Tibial artery (tissue), 4 donors: ENCODE measurements at regions not wholly inside any gene's neighbourhood (a gene's known extent, or its start where the extent isn't known, plus 50 kb on each side); places are given as distances from the start of the nearest gene placed in this dataset.

ENCODE experiments used
- DNase-seq, 2 donors: peaks; one replicate each; pipeline ENCODE4 v3.0.0-alpha.2; 2019
- H3K27ac ChIP-seq, 2 donors: fragments of 200-600 bp; sonication (generic) in 1 of 2; 1 replicate in 1 of 2; 2 replicates in 1 of 2; pipeline ENCODE4 v1.5.1; 2018 to 2019; ENCODE audit warnings: mild to moderate bottlenecking in 1 of 2
- H3K27me3 ChIP-seq, 2 donors: fragments of 200-600 bp; sonication (generic) in 1 of 2; one replicate each; pipeline versions ENCODE4 v1.5.1 to v1.6.0; 2016 to 2019
- H3K36me3 ChIP-seq, 3 donors: fragments of 200-600 bp; sonication (generic) in 2 of 3; one replicate each; pipeline ENCODE4 v1.5.1; 2016 to 2019; ENCODE audit warnings: mild to moderate bottlenecking in 2 of 3
- H3K4me1 ChIP-seq, 4 donors: fragments of 200-600 bp; sonication (generic) in 2 of 4; 1 replicate in 3 of 4; 2 replicates in 1 of 4; pipeline ENCODE4 v1.5.1; 2016 to 2019
- H3K4me3 ChIP-seq, 2 donors: fragments of 200-600 bp; sonication (generic) in 1 of 2; 1 replicate in 1 of 2; 2 replicates in 1 of 2; pipeline ENCODE4 v1.5.1; 2018 to 2019; ENCODE audit warnings: mild to moderate bottlenecking in 2 of 2
- H3K9me3 ChIP-seq, 3 donors: fragments of 200-600 bp; sonication (generic) in 1 of 3; one replicate each; pipeline ENCODE4 v1.5.1; 2016 to 2019
- intact Hi-C: fragments of 100-400 bp; cut with DNase I; formaldehyde crosslinking; loops from one replicate; pipeline ENCODE4 v1.15.0; 2023; ENCODE audit warnings: low total_unique reads
- TF ChIP-seq, protein P1 (sequence below), 2 experiments: fragments of 200-600 bp in 1 of 2; fragments of 450-650 bp in 1 of 2; IDR thresholded peaks; one replicate each; pipeline ENCODE4 v1.5.1; 2017 to 2019; ENCODE audit warnings: antibody characterized with exemption in 2 of 2, mild to moderate bottlenecking in 1 of 2, moderate library complexity in 1 of 2

DNA sequence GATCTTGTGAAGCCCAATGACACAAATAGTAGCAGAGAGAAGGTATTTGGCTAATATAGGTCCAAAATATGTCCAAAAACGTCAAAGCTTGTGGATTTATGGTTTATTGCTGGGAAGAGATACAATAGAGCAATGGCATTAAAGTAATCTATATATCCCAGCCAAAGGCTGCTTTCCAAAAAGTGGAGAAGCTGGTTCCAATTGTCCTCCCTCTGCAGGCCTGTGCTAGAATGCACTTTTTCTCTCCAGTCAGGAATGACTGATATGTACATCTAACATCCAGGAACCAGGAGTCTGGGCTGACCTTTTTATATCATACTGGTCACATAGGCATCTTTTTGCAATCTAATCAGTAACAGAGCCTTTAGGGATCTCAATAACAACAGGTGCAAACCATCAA lies 167.1 kb upstream of the FAM3C start:
- Histone ChIP-seq H3K36me3 (no peaks in the 10 kb centered on the region), H3K27me3 (no peaks in the 10 kb centered on the region), H3K9me3 (no peaks in the 10 kb centered on the region), H3K4me1 (no peaks in the 10 kb centered on the region), H3K4me3 (no peak overlapping the region), H3K27ac (no peak overlapping the region)
- TF ChIP-seq, protein P1, sequence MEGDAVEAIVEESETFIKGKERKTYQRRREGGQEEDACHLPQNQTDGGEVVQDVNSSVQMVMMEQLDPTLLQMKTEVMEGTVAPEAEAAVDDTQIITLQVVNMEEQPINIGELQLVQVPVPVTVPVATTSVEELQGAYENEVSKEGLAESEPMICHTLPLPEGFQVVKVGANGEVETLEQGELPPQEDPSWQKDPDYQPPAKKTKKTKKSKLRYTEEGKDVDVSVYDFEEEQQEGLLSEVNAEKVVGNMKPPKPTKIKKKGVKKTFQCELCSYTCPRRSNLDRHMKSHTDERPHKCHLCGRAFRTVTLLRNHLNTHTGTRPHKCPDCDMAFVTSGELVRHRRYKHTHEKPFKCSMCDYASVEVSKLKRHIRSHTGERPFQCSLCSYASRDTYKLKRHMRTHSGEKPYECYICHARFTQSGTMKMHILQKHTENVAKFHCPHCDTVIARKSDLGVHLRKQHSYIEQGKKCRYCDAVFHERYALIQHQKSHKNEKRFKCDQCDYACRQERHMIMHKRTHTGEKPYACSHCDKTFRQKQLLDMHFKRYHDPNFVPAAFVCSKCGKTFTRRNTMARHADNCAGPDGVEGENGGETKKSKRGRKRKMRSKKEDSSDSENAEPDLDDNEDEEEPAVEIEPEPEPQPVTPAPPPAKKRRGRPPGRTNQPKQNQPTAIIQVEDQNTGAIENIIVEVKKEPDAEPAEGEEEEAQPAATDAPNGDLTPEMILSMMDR (IDR thresholded peaks at IDR 0.05), result no peak
- no peak for DNase-seq
- intact Hi-C loops, result no loop called here

DNA sequence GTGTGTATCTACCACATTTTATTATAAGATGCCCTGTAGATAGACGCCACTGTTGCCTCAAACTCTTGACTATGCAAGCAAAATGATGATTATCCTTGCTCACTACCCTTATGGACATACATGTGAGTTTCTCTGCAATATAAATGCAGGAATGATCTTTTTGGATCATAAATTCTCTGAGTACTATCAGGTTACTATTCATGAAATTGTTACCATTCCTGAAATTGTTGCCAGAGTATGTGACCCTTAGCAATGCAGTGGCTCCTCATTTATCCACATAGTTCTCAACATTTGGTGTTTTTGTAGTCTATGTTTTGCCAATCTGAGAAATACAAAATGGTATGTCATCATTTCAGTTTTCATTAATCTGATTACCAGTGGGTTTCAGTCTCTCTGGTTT lies 166.2 kb upstream of the FAM3C start:
- TF ChIP-seq, protein P1 (IDR thresholded peaks at IDR 0.05), result no peak
- Histone ChIP-seq H3K4me1 (no peaks in the 10 kb centered on the region), H3K4me3 (no peak overlapping the region), H3K36me3 (no peaks in the 10 kb centered on the region), H3K27ac (no peak overlapping the region), H3K9me3 (no peaks in the 10 kb centered on the region), H3K27me3 (no peaks in the 10 kb centered on the region)
- intact Hi-C loops, result no loop called here
- no peak for DNase-seq

DNA sequence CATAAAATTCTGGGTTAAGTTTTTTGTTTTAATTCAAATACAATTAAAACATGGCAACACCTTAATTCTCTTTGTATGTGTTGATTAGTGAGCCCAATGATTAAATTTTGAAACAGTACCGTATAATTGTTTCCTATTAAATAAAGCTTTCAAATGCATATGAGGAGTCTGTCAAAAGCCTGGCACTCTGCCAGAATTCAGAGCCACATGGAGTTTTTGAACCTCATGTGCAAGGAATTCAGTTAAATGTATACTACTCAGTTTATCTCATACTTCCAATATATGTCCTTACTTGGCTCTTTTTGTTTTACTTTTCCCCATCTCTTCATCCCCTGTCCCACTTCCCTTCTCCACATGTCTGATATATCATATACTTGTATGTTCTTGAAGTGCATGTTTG lies 165.6 kb upstream of the FAM3C start:
- TF ChIP-seq, protein P1 (IDR thresholded peaks at IDR 0.05), result no peak
- H3K9me3 ChIP-seq, result no peaks in the 10 kb centered on the region
- no peak overlapping the region for H3K27ac ChIP-seq
- no peak overlapping the region for H3K4me3 ChIP-seq
- no peak for DNase-seq
- H3K27me3 ChIP-seq, result no peaks in the 10 kb centered on the region
- intact Hi-C loops, result no loop called here
- H3K36me3 ChIP-seq, result no peaks in the 10 kb centered on the region
- H3K4me1 ChIP-seq, result no peaks in the 10 kb centered on the region

DNA sequence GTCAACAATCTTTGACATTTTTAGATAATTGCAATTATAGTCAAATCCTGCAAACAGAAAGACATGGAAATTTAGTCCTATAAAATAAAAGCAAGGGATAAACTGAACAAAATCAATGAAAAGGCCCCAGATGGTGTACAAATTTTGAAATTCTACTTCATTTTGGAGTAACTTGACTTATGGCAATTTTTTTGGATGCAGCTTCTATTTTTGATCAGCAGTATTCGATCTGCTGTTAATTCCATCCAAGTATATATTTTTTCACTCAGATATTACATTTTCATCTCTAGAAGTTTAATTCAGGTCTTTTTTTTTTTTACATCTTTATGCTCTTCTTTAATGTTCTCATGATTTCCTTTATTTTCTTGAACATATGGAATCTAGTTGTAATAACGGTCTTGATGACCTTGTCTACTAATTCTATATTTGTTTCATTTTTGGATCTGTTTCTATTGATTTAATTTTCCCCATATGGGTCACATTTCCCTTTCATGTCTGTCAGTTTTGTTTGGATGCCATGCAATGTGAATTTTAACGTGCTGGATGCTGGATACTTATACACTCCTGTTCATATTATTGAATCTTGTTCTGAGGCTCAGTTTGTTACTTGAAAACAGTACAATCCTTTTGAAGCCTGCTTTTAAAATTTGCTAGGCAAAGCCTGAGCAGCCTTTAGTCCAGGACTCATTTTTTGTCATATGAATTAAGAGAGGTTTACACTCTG lies 164.3 kb upstream of the FAM3C start:
- H3K9me3 ChIP-seq, result no peaks in the 10 kb centered on the region
- no peak for DNase-seq
- no peaks in the 10 kb centered on the region for H3K27me3 ChIP-seq
- intact Hi-C loops, result no loop called here
- no peak overlapping the region for H3K27ac ChIP-seq
- TF ChIP-seq, protein P1 (IDR thresholded peaks at IDR 0.05), result no peak
- no peaks in the 10 kb centered on the region for H3K4me1 ChIP-seq
- H3K36me3 ChIP-seq, result no peaks in the 10 kb centered on the region
- H3K4me3 ChIP-seq, result no peak overlapping the region

DNA sequence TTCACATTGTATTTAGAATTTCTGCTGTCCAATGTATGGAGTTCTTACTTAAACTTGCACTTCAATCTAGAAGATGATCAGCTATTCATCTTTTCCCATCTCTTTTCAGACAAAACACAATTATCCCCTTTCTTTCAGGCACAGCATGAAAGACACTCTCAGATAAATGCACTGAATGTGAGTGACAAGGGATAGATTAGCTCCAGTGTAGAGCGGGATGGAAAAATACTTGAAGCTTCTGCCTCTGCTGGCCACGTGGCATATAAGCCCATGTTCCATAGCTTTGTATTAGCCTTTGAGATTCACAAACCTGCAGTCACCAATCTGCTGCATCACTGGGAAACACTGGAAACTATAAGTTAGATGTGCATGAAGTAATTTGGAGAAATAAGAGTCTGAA lies 162.2 kb upstream of the FAM3C start:
- TF ChIP-seq, protein P1 (IDR thresholded peaks at IDR 0.05), result no peak
- intact Hi-C loops, result no loop called here
- no peaks in the 10 kb centered on the region for H3K9me3 ChIP-seq
- H3K27me3 ChIP-seq, result no peaks in the 10 kb centered on the region
- DNase-seq, result no peak
- no peaks in the 10 kb centered on the region for H3K36me3 ChIP-seq
- no peaks in the 10 kb centered on the region for H3K4me1 ChIP-seq
- H3K27ac ChIP-seq, result no peak overlapping the region
- H3K4me3 ChIP-seq, result no peak overlapping the region
